NCI-H82 treated with DMSO at 0.1 percent for 48 hours (cell line): ENCODE measurements at regions not wholly inside any gene's neighbourhood (a gene's known extent, or its start where the extent isn't known, plus 50 kb on each side); places are given as distances from the start of the nearest gene placed in this dataset.

ENCODE experiments used
- DNase-seq: peaks from one replicate; lab custom pipeline; 2025; ENCODE audit not compliant: unreplicated experiment; lab: John Stamatoyannopoulos, UW

DNA sequence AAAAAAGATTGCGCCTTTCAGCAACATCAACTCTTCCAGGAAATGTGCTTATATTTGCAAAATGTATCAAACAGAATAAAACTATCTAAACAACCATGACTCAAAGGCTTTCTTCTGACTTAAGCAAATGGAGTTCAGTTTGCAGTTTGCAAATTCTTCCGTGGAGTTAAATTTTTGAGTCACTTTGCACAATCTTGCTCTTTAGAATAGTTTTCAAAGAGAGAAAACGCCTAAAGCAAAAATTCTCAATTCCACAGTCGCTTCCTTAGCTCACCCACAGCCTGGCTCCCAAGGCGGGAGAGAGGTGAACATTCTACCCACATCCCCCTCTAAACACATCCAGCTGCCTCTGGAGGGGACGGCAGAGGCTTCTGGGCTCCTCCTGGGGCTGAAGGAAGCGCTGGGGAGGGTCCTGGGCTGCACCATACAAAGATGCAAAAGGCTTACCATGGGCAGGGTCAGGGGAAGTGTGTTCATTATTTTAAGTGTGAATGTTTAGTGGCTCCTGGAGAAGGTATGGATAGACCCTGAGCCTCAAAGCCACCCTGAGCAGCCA, 1487.3 kb downstream of the TBC1D22A start:
- no peak for DNase-seq

DNA sequence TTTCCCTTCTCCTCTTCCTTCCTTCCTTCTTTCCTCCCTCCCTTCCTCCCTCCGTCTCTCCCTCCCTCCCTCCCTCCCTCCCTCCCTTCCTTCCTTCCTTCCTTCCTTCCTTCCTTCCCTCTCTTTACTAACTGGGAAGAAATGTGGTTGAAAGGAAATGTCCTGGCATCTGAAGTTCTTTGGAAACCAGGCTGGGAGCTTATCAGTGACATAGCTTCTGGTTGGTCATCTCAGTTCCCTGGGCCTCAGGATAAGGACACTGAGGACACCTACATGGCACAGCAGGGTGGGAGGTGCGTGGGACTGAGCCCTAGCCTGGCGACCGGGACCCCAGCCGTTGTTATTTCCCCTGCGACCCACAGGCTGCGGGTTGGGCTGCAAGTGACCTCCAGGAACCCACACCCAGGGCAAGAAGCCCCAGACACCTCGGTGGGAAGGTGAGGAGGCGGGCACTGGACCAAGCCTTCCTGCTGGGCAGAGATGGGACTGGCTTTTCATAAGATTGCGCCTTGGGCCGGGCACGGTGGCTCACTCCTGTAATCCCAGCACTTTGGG, 1486.5 kb downstream of the TBC1D22A start:
- no peak for DNase-seq

GRCh38 chr22:48247829-48248228, 1485.4 kb downstream of the TBC1D22A start:
- DNase-seq = no peak

GRCh38 chr22:48245196-48245485, 1482.7 kb downstream of the TBC1D22A start:
- no peak for DNase-seq

GRCh38 chr22:48244388-48245195, 1482.1 kb downstream of the TBC1D22A start:
- DNase-seq = no peak

DNA sequence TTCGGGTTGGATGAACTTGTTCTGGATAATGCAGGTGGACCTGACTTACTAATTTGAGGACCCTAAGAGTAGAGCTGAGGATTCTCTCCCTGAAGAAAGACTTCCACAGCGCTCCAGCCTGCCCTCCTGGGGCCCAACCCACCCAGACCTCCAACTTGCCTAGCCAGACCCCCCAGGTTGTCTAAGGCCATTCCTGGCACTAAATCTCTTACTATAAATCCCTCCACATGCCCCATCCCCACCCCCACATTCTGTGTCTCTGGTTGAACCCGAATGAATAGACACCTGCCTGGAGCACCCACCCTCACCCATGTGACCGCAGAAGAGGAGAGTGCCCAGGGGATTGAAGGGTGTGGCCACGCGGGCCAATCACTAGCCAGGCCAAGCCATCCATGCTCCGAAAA, 1480.0 kb downstream of the TBC1D22A start:
- no peak for DNase-seq

DNA sequence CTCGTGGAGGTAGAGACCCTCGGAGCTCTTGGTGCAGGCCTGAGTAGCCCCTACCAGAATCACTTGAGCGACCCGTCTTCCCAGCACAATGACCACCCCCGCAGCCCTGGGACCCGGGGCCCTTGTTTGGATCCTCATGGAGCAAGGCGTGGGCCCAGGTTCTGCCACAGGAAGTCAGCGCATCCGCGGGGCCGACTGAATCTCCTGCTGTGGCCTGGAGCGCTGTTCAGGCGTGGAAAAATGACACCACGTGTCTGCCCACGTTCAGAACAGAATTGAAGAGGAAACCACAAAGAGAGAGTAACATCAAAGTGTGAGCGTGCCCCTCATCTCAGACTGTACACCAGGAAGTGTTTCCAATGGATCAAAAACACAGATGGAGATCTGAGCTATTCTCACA, 1479.2 kb downstream of the TBC1D22A start:
- DNase-seq = no peak

DNA sequence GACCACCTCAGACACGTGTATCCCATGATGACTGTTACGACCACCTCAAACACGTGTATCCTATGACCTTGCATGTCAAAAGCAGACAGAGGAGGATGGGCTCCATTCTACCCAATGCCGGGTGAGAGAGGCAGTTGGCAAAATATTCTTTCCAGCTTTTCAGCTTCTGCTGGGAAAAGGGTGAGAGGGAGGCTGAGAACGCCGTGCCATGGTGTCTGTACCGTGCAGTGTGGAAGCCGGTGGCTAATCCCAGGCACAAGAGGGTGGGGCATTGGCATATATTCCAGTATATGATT, 1478.4 kb downstream of the TBC1D22A start:
- no peak for DNase-seq

GRCh38 chr22:48240148-48240934, 1477.9 kb downstream of the TBC1D22A start:
- no peak for DNase-seq

DNA sequence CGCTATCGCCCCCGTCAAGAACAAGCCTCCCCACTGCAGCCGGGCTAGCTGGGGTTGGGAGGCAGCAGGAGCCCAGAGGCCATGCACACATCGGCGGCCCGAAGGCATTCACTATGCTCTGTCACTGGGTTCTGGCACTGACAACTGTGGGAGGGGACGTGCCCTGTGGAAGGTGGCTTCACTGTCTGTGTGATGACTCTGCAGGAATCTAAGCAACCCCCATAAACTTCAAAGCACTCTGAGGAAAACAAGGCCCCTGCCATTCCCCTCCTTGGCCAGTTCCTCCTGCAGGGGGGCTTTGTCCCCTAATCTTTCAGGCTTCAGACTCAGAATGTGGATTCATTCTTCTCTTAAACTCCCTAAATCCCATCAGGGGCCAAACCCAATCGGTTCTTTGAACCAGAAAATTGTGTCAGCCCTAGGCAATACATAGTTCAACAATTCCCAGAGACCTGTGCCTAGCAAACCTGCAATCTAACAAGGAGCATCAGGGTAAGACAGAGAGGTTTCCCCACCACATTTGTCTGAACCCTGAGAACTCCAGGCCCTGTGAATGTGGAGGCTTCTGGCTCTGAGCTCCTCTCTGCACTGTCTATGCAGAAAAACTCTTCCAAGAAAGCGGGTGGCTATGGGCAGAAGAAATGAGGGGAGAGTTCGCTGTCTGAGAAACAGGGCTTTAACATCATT, 1477.2 kb downstream of the TBC1D22A start:
- no peak for DNase-seq

- DNase-seq = no peak
These were observed 1476.5 kb downstream of the TBC1D22A start for GRCh38 chr22:48238966-48239365.

- no peak for DNase-seq
These were observed 1476.0 kb downstream of the TBC1D22A start for GRCh38 chr22:48238284-48238915.

DNA sequence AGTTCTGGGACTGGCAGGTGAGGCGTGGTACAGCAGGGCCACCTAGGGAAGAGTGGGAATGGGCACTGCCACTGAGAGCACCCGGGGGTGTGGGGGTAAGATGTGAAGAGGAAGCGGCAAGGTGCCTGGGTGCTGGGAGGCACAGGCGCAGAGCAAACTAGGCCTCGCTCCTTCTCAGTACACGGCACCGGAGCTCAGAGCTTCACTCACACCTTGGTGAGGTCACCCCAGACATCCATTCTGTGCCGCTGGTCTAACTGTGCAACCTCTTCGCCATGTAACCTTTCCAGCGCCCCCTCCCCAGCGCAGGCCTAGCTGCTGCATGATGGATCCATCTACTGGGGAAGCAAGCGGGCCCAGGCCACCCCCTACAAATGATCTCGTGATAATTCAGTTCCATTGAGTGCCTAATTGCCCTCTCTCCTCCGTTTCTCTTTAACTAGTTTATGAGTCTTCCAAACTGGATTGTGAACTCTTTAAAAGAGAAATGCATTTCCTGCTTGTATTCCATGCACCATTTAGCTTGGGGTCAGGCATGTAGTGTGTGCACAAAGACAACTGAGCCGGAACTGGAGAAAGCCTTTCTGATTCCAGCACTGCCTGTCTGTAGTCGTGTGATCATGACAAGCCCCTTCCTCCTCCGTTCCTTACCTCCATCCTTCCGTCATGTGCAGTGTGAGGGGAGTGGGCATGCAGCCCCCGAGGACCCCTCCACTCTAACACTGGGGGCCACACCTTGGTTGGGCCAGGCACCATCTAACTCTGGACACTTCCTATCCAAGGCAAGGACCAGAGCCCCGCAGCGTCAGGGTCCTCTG, 1475.2 kb downstream of the TBC1D22A start:
- DNase-seq = no peak

DNA sequence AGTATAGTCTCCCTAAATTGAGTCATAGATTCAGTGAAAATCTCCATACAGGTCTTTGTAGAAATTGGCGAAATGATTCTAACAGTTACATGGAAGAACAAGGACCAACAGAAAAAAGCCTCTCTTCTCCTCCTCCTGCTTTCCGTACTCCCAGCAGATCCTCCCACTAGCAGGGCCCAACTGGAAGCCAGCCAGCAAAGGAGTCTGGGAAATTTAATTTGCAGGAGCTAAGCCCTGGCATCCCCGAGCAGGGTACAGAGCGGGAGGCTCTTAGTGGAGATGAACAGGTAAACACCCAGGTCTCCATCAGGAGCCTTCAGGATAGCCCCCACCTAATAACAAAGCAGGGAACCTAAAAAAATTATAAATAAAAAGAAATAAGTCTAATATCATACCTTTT, 1473.8 kb downstream of the TBC1D22A start:
- no peak for DNase-seq

- DNase-seq = no peak
These were observed 1473.3 kb downstream of the TBC1D22A start for GRCh38 chr22:48235744-48236143.

DNA sequence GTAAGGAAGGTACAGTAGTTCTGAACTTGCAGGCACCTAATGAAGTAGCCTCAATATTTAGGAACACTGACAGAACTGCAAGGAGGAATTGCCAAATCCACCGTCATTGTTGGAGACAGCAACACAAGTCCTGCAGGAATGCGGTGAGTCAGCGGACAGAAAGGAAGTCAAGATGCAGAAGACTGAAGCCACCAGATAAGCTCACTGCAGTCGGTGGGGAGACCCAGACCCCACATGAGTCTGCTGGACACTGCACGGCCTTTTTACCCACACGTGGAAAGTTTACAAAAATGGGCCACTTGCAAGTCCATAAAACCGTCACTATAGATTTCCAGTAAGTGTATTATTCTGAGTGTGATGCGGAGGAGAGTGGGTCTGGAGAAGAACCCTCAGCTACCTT, 1471.6 kb downstream of the TBC1D22A start:
- no peak for DNase-seq

DNA sequence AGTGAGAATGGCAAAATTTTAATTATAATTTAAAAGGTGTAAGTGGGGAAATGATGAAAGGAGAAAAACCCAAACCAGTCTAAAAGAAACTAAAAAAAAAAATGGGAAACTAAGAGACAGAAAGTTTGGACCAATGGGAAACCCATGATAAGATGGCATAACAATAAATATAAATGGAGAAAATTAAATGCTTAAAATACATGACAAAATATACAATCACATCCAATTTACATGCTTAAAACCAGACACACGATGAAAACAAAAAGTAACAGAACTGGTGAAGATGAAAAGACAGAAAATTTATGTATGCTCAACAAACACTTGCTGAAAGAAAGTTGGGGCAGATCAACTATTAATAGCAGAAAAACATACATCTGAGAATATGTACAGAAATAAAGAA, 1471.1 kb downstream of the TBC1D22A start:
- DNase-seq = no peak

GRCh38 chr22:48228468-48228867, 1466.0 kb downstream of the TBC1D22A start:
- DNase-seq = no peak

GRCh38 chr22:48227341-48228018, 1465.0 kb downstream of the TBC1D22A start:
- DNase-seq = no peak
